ENCODE measurements at regions not wholly inside any gene's neighbourhood (a gene's known extent, or its start where the extent isn't known, plus 50 kb on each side); places are given as distances from the start of the nearest gene placed in this dataset.
"Not testable (repeated sequence)": the region's sequence is repeated elsewhere in the genome, so short reads cannot be mapped to it uniquely, and the experiment has no call there.

GRCh38 chr2:192960945-192961344 is 766.2 kb upstream of the TMEFF2 start:
- DNase-seq: no peak

- DNase-seq: not testable (repeated sequence)
These were observed 763.9 kb upstream of the TMEFF2 start for GRCh38 chr2:192958615-192959014.

GRCh38 chr2:192957425-192957824 is 762.7 kb upstream of the TMEFF2 start:
- no peak for DNase-seq

GRCh38 chr2:192953116-192953515 is 758.4 kb upstream of the TMEFF2 start:
- no peak for DNase-seq

- no peak for DNase-seq
These were observed 757.5 kb upstream of the TMEFF2 start for GRCh38 chr2:192952245-192952644.

GRCh38 chr2:192948316-192948715 is 753.6 kb upstream of the TMEFF2 start:
- no peak for DNase-seq

GRCh38 chr2:192947352-192947751 is 752.6 kb upstream of the TMEFF2 start:
- DNase-seq: no peak

- DNase-seq: no peak
These were observed 746.0 kb upstream of the TMEFF2 start for GRCh38 chr2:192940767-192941166.

GRCh38 chr2:192932376-192932775 is 737.6 kb upstream of the TMEFF2 start:
- no peak for DNase-seq

- DNase-seq: not testable (repeated sequence)
These were observed 726.9 kb upstream of the TMEFF2 start for GRCh38 chr2:192921631-192922030.

GRCh38 chr2:192901446-192901845 is 706.7 kb upstream of the TMEFF2 start:
- no peak for DNase-seq

GRCh38 chr2:192899466-192899865 is 704.7 kb upstream of the TMEFF2 start:
- no peak for DNase-seq

- not testable (repeated sequence) for DNase-seq
These were observed 699.2 kb upstream of the TMEFF2 start for GRCh38 chr2:192893976-192894375.

GRCh38 chr2:192888109-192888508 is 693.4 kb upstream of the TMEFF2 start:
- no peak for DNase-seq

- no peak for DNase-seq
These were observed 692.6 kb upstream of the TMEFF2 start for GRCh38 chr2:192887337-192887736.

GRCh38 chr2:192886636-192887035 is 691.9 kb upstream of the TMEFF2 start:
- DNase-seq: no peak

- no peak for DNase-seq
These were observed 690.9 kb upstream of the TMEFF2 start for GRCh38 chr2:192885569-192886160.

- DNase-seq: no peak
These were observed 682.4 kb upstream of the TMEFF2 start for GRCh38 chr2:192877159-192877558.

GRCh38 chr2:192876698-192877097 is 682.0 kb upstream of the TMEFF2 start:
- no peak for DNase-seq

GRCh38 chr2:192854706-192855105 is 660.0 kb upstream of the TMEFF2 start:
- no peak for DNase-seq

GRCh38 chr2:192854031-192854430 is 659.3 kb upstream of the TMEFF2 start:
- DNase-seq: no peak

GRCh38 chr2:192828947-192829346 is 634.2 kb upstream of the TMEFF2 start:
- DNase-seq: no peak

GRCh38 chr2:192828175-192828574 is 633.4 kb upstream of the TMEFF2 start:
- DNase-seq: no peak

- no peak for DNase-seq
These were observed 633.0 kb upstream of the TMEFF2 start for GRCh38 chr2:192827735-192828134.

GRCh38 chr2:192814376-192814775 is 619.6 kb upstream of the TMEFF2 start:
- DNase-seq: no peak

- DNase-seq: no peak
These were observed 618.6 kb upstream of the TMEFF2 start for GRCh38 chr2:192813341-192813740.

Data from NCI-H524 treated with DMSO at 0.1 percent for 48 hours (cell line).